HG03558 (cell line): ENCODE measurements at regions not wholly inside any gene's neighbourhood (a gene's known extent, or its start where the extent isn't known, plus 50 kb on each side); places are given as distances from the start of the nearest gene placed in this dataset.

Experiments used
- ATAC-seq: cut with Tn5 transposase; IDR thresholded peaks from one replicate; pipeline ENCODE4 v1.9.1; 2021; ENCODE audit warnings: moderate number of reproducible peaks; ENCODE audit not compliant: unreplicated experiment; ENCODE audit errors: extremely low read depth

DNA sequence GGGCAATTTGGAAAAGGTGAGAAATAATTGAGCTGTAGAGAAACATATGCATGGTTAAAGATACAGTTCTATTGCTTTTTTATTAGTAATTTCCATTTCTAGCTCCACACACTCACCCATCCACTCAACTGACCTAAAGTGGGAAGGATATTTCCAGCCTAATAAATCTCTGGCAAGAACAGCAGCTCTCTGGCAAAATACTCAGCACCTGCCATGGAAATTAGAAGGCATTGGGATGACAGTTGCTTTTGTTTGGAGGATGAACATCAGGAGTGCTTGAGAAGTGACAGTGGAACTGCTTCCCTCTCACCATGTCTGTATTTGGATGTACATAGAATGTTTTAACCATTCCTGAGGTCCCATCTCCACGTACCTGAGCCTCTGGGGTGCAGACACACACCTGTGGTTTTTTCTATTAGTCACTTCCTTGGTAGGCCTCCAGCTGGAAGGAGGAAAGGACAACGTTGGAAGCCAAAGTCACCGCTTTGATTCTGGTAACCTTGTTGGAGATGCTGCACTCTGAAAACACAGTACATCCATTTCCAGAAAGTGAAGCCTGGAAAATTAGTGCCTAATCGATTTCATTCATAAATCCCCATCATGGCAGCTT, 62.3 kb upstream of the RUNX1 start:
- ATAC-seq = no peak

DNA sequence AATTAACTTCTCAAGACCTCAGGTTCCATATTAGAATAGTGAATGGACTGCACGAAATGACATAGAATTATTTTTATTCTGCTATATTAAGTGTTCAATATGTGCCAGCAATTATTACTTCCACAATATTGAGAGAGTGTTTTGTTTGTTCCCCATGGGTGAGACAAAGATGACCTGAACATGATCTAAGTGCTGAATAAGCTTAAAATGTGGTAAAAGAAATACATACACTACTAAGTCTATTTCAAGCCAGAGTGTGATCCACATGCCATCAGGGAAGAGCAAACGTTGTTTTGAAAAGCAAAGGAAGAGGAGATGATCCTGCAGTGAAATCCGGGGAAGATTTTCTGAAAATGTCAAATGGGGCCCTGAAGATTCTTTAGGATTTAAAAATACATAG, 59.8 kb upstream of the RUNX1 start:
- ATAC-seq = no peak

DNA sequence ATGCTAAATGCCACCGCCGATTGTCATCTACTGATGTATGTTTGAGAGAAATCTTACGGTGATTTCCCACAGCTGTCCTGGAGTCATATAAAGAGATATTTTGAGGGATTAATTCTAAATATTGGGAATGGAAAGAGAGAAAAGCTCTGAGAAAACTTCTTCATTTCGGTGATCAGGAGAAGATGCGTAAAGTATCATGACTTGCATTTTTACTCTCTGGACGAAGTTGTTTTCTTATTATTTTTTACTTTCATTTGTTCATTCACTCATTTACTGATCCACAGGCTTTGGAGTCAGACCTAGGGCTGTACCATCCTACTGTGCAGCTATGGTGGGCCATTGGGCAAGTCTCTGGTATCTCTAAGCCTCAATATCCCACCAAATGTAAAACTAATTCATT, 58.4 kb upstream of the RUNX1 start:
- no peak for ATAC-seq

DNA sequence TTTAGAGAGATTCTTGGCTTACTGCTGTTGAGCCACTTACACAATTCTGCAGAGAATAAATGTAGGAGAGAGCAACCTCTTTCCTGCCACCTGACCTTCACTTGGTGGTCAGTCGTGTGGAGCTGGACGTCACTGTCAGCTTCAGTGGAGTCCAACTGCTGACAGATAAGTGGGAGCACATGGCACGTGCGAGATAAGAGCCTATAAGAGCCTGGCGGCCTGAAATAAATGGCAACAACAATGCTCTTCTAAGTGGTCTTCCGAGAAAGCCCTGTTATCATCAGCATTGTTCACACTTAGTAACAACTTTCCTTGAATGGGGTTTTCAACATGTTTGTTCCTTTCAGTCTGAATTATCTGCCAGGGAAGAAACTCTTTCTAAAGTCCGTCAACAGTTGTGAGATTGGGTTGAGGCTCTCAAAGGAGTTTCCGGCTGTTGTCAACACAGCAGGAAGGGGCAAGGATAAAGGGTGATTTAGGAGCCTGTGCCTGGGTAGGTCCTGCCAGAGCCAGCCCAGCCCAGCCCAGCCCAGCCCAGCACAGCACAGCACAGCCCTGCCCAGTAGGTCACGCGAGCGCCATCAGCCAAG, 57.2 kb upstream of the RUNX1 start:
- ATAC-seq = no peak

DNA sequence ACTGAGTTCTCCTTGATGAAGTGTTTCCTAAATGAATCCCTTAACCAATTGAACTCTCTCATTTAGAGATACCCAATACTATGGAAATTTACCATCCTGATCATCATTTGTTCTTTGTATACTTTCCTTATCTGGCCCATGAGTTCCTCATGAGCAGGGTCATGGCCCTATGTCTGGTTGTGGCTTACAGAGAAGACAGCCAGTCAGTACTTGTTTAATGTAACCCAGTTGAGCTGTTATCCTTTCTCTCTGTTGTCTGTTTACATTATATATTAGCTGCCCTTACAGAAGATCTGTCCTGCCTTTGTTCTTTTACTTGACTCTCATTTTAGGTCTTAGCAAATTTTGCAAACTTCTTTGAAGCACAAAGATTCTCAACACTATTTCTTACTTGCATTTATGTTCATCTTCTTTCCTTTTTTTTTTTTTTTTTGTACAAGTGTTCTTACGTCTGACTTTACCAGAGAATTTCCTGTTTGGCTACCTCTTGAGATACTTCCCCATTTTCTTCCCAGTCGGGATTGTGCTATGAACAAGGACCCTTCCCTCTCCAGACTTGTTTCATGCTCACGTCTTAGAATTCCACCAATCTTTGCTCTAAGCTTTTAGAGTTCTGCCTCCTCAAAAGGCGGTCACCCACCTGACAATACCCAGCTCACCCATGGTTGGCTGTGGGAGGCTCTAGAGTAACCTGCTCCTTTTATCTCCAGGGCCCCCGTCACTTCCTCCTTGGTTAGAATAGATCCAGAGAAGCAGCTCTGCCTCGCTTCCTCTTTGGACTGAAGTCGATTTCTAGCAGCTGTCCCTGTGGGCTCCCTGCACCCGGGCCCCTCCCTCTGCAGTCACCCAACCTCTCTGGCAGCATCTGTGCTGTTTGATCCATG, 53.6 kb upstream of the RUNX1 start:
- ATAC-seq = no peak

DNA sequence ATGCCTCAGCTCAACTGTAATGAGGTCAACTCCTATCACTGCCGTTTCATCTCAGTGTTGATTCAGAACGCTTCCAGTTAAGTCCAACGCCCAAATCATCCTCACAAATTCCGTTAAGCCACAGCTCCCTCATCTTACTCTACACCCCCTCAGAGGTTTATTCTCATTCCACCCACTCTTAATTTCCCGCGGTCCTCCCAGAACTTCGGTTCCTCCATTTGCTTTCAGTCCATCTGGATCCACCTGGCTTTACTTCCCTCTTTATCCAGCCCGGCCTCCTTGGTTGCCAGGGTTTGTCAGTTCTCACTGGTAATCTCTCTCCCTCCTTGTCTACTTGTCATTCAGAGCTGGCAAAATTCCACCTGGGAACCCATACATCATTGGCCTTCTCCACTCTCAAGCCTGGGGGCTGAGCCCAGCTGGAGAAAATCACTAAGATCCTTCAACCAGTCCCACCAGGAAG, 51.3 kb upstream of the RUNX1 start:
- ATAC-seq = no peak

DNA sequence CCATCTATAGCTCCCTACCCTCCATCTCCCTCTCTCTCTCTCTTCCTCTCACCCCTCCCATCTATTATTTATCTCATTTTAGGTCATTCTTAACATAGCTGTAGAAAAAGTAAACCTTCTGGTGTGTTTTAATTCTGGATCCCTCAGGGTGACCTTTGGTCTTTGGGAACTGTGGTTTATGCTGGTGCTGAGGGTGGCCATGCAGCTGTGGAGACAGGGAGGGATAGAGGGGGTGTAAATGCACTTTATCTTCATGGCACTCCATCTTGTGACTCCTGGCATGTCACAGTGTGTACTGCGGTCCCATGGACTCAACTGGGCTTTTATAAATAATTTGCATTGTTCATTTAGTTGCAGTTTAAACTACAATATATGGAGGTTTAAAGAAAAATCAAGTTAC, 50.2 kb upstream of the RUNX1 start:
- no peak for ATAC-seq
